ENCODE measurements at regions not wholly inside any gene's neighbourhood (a gene's known extent, or its start where the extent isn't known, plus 50 kb on each side); places are given as distances from the start of the nearest gene placed in this dataset.

GRCh38 chr7:41098846-41099245 is 604.0 kb downstream of the INHBA start:
- Histone ChIP-seq H3K27ac (ENCODE audit: low read depth in 1 of 2, low read length in 2 of 2) (no peak overlapping the region), H3K4me3 (replicated peaks in 1 of 3; ENCODE audit: low read depth in 2 of 3, low read length in 3 of 3) (no peak overlapping the region)
- H3K9me3 Mint-ChIP-seq: peaks cover 0 to 4% (median 0%) of the 10 kb centered on the region in 7 donors

GRCh38 chr7:41098402-41098801 is 604.5 kb downstream of the INHBA start:
- no peak for TF ChIP-seq CTCF (IDR thresholded peaks at IDR 0.05)
- 86% methylated on average over 3 of the region's 4 CpGs for WGBS (ENCODE audit: insufficient coverage)
- no peak overlapping the region for H3K4me3 Mint-ChIP-seq
- H3K27me3 Mint-ChIP-seq (ENCODE audit: low read depth in 3 of 3): no peaks in the 10 kb centered on the region
- H3K4me1 Mint-ChIP-seq: no peaks in the 10 kb centered on the region
- intact Hi-C loops (cut with micrococcal nuclease): no loop called here
- Histone ChIP-seq H2AFZ (ENCODE audit: insufficient read depth, low read depth, low read length, poor library complexity, severe bottlenecking) (no peak overlapping the region), H3K4me1 (ENCODE audit: control insufficient read depth in 1 of 2, insufficient read depth in 2 of 2, low read length in 2 of 2) (no peaks in the 10 kb centered on the region), H3K27me3 (ENCODE audit: control insufficient read depth in 2 of 2, insufficient read depth in 2 of 2, low read length in 2 of 2) (no peaks in the 10 kb centered on the region), H3K36me3 (replicated peaks in 1 of 2; ENCODE audit: control insufficient read depth in 1 of 2, insufficient read depth in 2 of 2, low read length in 2 of 2) (no peaks in the 10 kb centered on the region), H3K9me3 (replicated peaks in 1 of 2; ENCODE audit: control insufficient read depth in 1 of 2, insufficient read depth in 1 of 2, low read length in 2 of 2) (no peaks in the 10 kb centered on the region), H3K4me2 (replicated peaks; ENCODE audit: extremely low read depth, low read length, poor library complexity, severe bottlenecking) (no peak overlapping the region), H3K9ac (ENCODE audit: insufficient read depth, low read length, poor library complexity, severe bottlenecking) (no peak overlapping the region), H4K20me1 (ENCODE audit: insufficient read depth, low read length) (no peaks in the 10 kb centered on the region), H3K27ac (ENCODE audit: low read depth in 1 of 2, low read length in 2 of 2) (no peak overlapping the region), H3K4me3 (replicated peaks in 1 of 3; ENCODE audit: low read depth in 2 of 3, low read length in 3 of 3) (no peak overlapping the region), H3K79me2 (ENCODE audit: insufficient read depth, low read length) (no peaks in the 10 kb centered on the region)
- H3K36me3 Mint-ChIP-seq: no peaks in the 10 kb centered on the region
- H3K27ac Mint-ChIP-seq: no peak overlapping the region
- DNase-seq: no peak
- H3K9me3 Mint-ChIP-seq: peaks cover 0 to 4% (median 0%) of the 10 kb centered on the region in 7 donors

More at GRCh38 chr7:41098846-41099245, 604.0 kb downstream of the INHBA start:
- Mint-ChIP-seq H3K4me3 (no peak overlapping the region), H3K4me1 (no peaks in the 10 kb centered on the region), H3K27ac (no peak overlapping the region), H3K36me3 (no peaks in the 10 kb centered on the region), H3K27me3 (ENCODE audit: low read depth in 3 of 3) (no peaks in the 10 kb centered on the region)
- intact Hi-C loops (cut with micrococcal nuclease): no loop called here
- no peak for DNase-seq
- no peak overlapping the region for H3K9ac ChIP-seq (ENCODE audit: insufficient read depth, low read length, poor library complexity, severe bottlenecking)
- no peaks in the 10 kb centered on the region for H3K4me1 ChIP-seq (ENCODE audit: control insufficient read depth in 1 of 2, insufficient read depth in 2 of 2, low read length in 2 of 2)
- 93% methylated on average over 1 of the region's 5 CpGs for WGBS (ENCODE audit: insufficient coverage)
- H3K9me3 ChIP-seq (replicated peaks in 1 of 2; ENCODE audit: control insufficient read depth in 1 of 2, insufficient read depth in 1 of 2, low read length in 2 of 2): no peaks in the 10 kb centered on the region
- H3K79me2 ChIP-seq (ENCODE audit: insufficient read depth, low read length): no peaks in the 10 kb centered on the region
- no peaks in the 10 kb centered on the region for H4K20me1 ChIP-seq (ENCODE audit: insufficient read depth, low read length)
- H3K4me2 ChIP-seq (replicated peaks; ENCODE audit: extremely low read depth, low read length, poor library complexity, severe bottlenecking): no peak overlapping the region
- no peak overlapping the region for H2AFZ ChIP-seq (ENCODE audit: insufficient read depth, low read depth, low read length, poor library complexity, severe bottlenecking)
- H3K27me3 ChIP-seq (ENCODE audit: control insufficient read depth in 2 of 2, insufficient read depth in 2 of 2, low read length in 2 of 2): no peaks in the 10 kb centered on the region
- TF ChIP-seq CTCF (IDR thresholded peaks at IDR 0.05): no peak
- H3K36me3 ChIP-seq (replicated peaks in 1 of 2; ENCODE audit: control insufficient read depth in 1 of 2, insufficient read depth in 2 of 2, low read length in 2 of 2): no peaks in the 10 kb centered on the region

All from CD14-positive monocyte (primary cell).